ENCODE measurements at regions not wholly inside any gene's neighbourhood (a gene's known extent, or its start where the extent isn't known, plus 50 kb on each side); places are given as distances from the start of the nearest gene placed in this dataset.

DNA sequence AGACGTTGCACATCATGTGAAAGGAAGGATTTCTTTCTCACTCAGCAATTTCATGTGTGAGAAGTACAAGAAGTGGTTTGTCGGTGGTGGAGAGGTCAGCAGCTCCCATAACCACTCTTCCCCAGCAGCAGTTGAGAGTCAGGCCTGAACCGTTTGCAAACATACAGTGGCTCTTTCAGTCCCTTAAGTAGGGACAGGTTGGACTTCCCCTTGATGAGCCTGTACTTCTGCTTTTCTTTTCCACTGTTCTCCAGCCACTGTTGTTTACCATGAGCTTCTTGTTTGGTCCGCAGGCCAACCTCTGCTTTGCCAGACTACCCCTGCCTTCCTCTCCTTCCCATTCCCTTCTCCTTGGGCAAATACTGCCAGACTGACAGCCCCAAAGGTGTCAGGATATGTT lies 391.3 kb upstream of the CELF4 start:
- no peak for TF ChIP-seq CTCF (IDR thresholded peaks at IDR 0.05; ENCODE audit: low read depth, low read length, poor library complexity, severe bottlenecking)
- no peak for TF ChIP-seq EZH2phosphoT487 (IDR thresholded peaks at IDR 0.05; ENCODE audit: borderline replicate concordance, low read length)

All from DOHH2 (cell line).